GM21528 (cell line): ENCODE measurements at regions not wholly inside any gene's neighbourhood (a gene's known extent, or its start where the extent isn't known, plus 50 kb on each side); places are given as distances from the start of the nearest gene placed in this dataset.

ENCODE experiments used
- ATAC-seq: cut with Tn5 transposase; IDR thresholded peaks from one replicate; pipeline ENCODE4 v1.9.1; 2021; ENCODE audit warnings: mild to moderate bottlenecking, moderate library complexity; ENCODE audit not compliant: unreplicated experiment, low FRiP score

DNA sequence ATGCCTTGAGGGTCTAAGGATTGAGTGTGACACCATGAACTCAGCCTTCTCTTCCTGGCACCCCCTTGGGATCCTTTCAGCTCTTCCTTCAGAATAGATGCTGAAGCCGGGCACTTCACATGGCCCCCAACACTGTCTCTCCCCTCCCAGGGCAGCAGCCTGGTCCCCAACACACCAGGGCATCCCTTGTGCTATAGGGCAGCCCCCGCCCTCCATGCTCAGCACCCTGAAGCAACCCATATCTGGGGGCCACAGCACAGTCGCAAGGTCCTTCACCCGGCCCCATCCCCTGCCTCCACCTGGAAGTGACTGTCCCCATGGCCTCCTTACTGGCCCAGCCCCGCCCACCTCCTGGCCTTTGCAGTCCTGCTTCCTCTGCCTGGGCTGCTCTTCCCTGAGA lies 143.1 kb downstream of the C16orf95 start:
- no peak for ATAC-seq

- ATAC-seq, result no peak
These were observed 140.5 kb downstream of the C16orf95 start for GRCh38 chr16:87176735-87177134.

DNA sequence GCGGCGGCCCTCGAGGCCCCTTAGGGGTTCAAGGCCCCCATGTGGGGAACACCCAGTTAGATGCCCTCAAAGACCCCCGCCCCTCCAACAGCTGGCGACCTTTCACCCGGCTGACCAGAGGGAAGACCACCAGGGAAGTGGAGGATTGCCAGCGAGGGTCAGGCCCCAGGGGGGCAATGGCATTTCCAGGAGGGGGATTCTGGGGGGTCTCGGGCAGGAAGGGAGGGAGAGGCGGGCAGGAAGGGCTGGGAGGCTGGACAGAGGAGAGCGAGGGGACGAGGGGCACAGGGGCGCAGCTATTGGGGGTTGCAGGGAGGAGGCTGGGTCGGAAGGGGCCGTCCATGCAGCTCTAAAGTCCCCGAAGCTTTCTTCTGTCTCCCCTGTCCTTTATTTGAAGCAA lies 139.5 kb downstream of the C16orf95 start:
- no peak for ATAC-seq

- ATAC-seq, result no peak
These were observed 138.9 kb downstream of the C16orf95 start for GRCh38 chr16:87178177-87178863.

DNA sequence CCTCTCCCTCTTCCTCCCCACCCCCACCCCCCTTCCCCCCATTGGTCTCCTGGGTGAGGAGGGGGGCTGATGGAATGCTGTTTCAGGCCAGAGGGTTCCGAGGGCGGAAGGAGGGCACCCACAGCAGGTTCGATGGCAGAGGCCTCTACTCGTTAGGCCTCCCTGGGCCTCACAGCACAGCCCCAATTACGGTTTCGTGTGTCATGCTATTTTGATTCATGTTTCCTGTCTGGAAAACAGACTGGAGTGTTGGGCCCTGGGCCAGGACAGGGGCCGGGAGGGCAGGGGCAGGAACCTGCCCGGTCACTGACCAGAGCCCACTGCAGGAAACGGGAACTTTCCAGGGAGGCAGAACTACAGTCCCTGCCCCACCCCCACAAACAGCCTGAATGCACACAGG lies 138.2 kb downstream of the C16orf95 start:
- ATAC-seq, result no peak

DNA sequence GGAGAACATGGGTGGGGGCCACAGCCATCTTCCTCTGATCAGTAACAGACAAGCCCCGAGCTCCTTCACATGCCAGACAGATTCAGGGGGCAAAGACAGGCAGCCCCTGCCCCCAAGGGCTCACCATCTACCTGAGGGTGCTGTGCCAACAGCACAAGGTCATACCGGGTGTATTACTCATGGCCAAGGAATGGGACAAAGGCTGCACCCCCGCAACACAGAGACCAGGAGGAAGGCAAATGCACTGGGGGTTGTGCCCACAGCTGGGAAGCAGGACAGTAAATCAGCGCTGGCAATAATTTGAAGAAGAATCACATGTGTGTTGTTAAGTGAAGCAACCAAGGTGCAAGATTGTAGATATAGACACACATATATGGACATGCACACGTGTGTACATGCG lies 137.1 kb downstream of the C16orf95 start:
- ATAC-seq, result no peak

- ATAC-seq, result no peak
These were observed 134.4 kb downstream of the C16orf95 start for GRCh38 chr16:87182759-87183158.

GRCh38 chr16:87183647-87184046 lies 133.5 kb downstream of the C16orf95 start:
- ATAC-seq, result no peak

DNA sequence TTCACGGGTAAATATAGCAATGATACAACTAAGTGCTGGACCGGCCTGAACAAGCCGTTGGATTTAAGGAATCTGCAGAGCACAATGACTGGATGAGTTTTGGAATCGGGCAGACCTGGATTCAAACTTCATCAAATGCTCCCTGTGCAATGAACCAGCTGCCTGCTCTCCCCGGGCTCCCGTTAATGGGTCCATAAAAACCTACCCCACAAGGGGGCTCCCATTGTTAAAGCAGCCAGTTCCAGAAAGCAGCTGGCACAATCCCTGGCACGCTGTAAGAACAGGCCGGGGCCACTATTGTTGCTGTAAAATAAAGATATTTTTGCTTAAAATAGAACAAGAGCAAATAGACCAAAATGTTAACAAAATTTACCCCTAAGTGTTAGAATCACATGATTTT lies 131.9 kb downstream of the C16orf95 start:
- ATAC-seq, result no peak

- no peak for ATAC-seq
These were observed 131.2 kb downstream of the C16orf95 start for GRCh38 chr16:87185983-87186382.

GRCh38 chr16:87186446-87186845 lies 130.7 kb downstream of the C16orf95 start:
- ATAC-seq, result no peak

DNA sequence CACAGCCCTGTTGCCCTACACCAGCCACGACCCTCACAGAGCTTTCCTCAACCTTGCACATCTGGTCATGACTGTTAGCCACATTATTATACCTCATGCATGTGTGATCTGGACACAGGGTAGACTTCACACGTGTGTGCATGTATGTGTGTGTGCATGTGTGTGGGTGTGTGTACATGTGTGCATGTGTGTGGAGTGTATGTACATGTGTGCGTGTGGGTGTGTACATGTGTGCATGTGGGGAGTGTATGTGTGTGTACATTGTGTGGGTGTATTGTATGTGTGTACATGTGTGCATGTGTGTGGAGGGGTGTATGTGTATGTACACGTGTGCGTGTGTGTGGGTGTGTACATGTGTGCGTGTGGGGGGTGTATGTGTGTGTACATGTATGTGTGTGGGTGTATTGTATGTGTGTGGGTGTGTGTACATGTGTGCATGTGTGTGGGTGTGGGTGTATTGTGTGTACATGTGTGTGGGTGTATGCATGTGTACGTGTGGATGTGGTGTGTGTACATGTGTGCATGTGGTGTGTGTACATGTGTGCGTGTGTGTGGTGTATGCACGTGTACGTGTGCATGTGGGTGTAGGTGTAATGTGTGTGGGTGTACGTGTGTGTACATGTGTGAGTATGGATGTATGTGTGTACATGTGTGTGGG lies 130.2 kb downstream of the C16orf95 start:
- ATAC-seq, result no peak

DNA sequence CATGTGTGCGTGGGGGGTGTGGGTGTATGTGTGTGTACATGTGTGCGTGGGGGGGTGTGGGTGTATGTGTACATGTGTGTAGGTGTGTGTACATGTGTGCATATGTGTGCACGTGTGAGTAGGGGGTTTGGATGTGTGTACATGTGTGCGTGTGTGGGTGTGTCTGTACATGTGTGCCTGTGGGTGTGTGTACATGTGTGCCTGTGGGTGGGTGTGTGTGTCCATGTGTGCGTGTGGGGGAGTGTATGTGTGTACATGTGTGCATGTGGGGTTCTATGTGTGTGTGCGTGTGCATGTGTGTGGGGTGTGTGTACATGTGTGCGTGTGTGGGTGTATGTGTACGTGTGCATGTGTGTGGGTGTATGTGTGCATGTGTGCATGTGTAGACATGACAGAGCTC lies 129.1 kb downstream of the C16orf95 start:
- ATAC-seq, result no peak

- no peak for ATAC-seq
These were observed 127.8 kb downstream of the C16orf95 start for GRCh38 chr16:87189426-87189825.

DNA sequence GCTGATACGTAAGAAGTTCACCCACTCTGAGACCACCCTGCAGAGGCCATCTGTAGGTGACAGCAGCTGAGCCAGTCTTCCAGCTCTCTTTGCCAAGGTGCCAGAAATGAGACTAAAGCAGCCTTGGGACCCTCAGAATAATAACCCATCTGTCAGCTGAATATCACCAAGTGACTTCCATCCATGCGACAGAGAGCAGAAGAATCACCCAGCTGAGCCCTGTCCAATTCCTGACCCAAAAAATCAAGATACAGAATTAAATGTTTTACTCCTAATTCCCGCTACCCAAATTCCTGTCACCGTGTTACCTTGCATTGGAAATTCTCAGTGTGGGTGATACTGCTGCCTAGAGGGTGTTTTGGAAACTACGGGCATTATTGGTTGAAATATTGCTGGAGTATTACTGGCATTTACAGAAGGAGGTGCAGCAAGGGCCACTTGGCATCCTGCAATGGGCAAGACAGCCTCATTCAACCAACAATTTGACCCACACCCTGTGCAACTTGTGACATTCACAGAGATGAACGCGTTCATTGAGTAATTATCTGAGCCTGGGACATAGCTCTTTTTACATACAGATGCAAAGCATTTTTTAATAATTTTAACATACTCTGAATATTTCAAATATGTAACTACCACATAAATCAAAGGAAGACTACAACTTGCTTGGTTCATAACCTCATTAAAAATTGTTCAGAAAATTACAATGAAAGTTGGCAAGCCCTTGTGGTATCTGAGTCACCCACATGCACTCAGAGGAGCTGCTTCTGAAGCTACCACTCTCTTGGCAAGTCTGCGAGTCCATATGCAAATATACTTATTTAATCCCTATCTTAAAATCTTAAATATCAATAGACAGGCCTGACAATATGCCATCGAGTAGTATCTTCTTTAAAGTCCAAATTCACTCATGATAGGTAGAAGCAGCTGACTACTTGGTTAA lies 126.6 kb downstream of the C16orf95 start:
- ATAC-seq, result no peak

- no peak for ATAC-seq
These were observed 124.6 kb downstream of the C16orf95 start for GRCh38 chr16:87192452-87193073.

- ATAC-seq, result no peak
These were observed 123.0 kb downstream of the C16orf95 start for GRCh38 chr16:87194172-87194571.

DNA sequence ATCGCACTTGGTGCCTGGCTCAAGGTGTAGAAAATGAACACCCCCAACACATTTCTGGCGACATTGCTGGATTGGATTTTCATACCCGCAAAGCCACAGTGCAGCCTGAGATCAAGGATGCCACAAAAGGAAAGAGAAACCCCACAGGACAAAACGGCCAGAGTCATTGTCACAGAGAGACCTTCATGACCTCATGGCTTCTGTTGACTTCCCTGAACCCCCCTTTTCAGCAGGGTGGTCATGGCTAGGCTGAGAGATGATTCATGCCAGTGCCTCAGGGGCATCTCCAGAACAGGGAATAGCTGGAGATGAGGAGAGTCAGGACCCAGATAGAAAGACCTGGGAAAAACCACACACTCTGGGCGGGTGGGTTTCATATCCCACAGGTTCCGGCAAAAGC lies 122.0 kb downstream of the C16orf95 start:
- no peak for ATAC-seq

- no peak for ATAC-seq
These were observed 121.0 kb downstream of the C16orf95 start for GRCh38 chr16:87196231-87196630.

GRCh38 chr16:87196661-87197060 lies 120.5 kb downstream of the C16orf95 start:
- ATAC-seq, result no peak

DNA sequence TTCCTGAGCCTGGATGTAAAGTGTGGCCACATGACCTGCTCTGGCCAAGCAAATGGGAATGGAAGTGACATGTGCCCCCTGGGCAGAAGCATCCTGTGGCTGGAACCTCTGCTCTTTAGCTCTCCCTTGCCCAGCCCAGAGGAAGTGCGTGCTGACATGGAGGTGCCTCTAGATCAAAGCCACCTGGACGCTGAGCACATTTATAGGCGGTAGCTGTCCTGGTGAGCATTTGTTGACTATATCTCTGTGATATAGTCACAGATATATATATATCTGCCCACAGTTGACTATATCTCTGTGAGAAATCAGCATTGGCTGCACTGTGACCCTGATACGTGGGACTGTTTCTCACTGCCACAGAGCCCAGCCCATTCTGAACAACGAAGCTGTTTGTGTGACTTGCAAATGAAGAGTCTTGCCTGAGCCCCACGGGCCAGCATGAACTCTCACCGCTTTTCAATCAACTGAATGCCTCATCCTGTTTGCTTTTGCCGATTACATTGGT lies 118.8 kb downstream of the C16orf95 start:
- no peak for ATAC-seq
